Fibroblast of the aortic adventitia (primary cell): ENCODE measurements at regions not wholly inside any gene's neighbourhood (a gene's known extent, or its start where the extent isn't known, plus 50 kb on each side); places are given as distances from the start of the nearest gene placed in this dataset.
"Not testable (repeated sequence)": the region's sequence is repeated elsewhere in the genome, so short reads cannot be mapped to it uniquely, and the experiment has no call there.

Experiments used
- DNase-seq: peaks from one replicate; pipeline ENCODE4 v3.0.0-alpha.2; 2010; ENCODE audit warnings: low read depth
- H3K4me3 ChIP-seq: 2 replicates; pipeline ENCODE4 v1.5.1; 2011; ENCODE audit warnings: low read depth, mild to moderate bottlenecking, control low read depth, low read length, moderate library complexity
- TF ChIP-seq, protein P1 (sequence below): IDR thresholded peaks from 2 replicates; pipeline ENCODE4 v1.5.1; 2011; ENCODE audit warnings: mild to moderate bottlenecking, low read length, control low read depth, inconsistent platforms; ENCODE audit not compliant: insufficient read depth

DNA sequence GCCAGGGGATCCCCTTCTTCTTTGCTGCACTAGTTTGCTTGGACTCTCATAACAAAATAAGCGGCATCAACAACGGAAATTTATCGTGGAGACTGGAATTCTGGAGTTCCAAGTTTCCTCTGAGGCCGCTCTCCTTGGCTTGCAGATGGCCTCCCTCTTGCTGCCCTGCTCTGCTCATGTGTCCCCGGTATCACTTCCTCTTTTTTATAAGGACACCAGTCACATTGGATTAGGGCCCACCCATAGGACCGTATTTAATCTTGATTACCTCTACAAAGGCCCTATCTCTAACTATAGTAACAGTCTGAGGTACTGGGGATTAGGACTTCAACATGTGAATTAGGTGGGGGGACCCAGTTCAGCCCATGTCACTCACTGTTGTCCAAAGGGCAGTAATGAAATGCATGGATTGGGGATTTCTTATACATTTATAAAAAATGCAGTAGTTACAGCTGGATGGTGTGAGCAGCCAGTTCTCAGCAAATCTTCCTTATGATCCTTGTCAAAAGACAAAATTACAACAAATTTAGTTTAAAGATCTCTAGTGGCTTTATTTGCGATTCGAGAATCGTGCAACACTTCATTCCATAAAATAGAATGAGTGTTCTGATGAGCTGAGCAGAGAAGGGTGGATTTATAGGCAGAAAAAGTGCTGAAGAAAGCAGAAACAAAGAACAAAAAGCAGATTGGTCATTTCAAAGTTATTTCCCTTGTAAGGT lies 59.3 kb upstream of the AKAP12 start:
- TF ChIP-seq, protein P1, sequence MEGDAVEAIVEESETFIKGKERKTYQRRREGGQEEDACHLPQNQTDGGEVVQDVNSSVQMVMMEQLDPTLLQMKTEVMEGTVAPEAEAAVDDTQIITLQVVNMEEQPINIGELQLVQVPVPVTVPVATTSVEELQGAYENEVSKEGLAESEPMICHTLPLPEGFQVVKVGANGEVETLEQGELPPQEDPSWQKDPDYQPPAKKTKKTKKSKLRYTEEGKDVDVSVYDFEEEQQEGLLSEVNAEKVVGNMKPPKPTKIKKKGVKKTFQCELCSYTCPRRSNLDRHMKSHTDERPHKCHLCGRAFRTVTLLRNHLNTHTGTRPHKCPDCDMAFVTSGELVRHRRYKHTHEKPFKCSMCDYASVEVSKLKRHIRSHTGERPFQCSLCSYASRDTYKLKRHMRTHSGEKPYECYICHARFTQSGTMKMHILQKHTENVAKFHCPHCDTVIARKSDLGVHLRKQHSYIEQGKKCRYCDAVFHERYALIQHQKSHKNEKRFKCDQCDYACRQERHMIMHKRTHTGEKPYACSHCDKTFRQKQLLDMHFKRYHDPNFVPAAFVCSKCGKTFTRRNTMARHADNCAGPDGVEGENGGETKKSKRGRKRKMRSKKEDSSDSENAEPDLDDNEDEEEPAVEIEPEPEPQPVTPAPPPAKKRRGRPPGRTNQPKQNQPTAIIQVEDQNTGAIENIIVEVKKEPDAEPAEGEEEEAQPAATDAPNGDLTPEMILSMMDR, result no peak
- DNase-seq, result no peak
- H3K4me3 ChIP-seq, result no peak overlapping the region

DNA sequence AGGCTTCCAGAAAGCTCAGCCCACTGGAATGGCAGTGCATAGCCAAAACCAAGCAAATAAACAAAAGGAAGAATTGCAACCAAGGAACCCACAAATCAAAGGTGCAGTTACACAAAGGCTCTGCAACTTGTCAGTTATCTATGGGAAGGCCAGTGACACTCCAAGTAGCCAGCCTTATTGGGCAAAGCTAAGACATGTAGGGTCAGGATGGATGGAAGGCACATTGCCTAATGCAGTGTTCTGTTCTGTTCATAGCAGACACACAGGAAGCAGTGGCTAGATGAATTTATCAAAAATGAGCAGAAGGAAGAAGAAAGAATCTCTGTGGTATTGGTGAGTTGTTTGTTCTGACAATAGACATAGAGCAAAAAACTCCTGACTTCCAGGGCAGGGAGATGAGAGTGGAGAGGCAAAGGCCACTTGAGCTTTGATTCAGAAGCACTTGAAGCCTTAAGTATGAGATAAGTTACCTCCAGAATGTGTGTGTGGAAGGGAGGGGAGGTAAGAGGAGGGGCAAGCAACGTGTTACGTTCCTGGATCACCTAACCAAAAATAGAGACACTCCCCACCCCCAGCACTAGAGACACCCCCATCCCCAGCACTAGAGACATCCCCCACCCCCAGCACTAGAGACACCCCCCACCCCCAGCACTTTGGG lies 57.9 kb upstream of the AKAP12 start:
- TF ChIP-seq, protein P1, result no peak
- H3K4me3 ChIP-seq, result no peak overlapping the region
- DNase-seq, result no peak

DNA sequence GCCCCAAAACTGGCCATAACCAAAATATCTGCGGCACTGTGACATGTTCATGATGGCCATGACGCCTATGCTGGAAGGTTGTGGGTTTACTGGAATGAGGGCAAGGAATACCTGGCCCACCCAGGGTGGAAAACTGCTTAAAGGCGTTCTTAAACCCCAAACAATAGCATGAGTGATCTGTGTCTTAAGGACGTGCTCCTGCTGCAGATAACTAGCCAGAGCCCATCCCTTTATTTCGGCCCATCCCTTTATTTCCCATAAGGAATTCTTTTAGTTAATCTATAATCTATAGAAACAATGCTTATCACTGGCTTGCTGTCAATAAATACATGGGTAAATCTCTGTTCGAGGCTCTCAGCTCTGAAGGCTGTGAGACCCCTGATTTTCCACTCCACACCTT lies 56.8 kb upstream of the AKAP12 start:
- not testable (repeated sequence) for DNase-seq, H3K4me3 ChIP-seq

DNA sequence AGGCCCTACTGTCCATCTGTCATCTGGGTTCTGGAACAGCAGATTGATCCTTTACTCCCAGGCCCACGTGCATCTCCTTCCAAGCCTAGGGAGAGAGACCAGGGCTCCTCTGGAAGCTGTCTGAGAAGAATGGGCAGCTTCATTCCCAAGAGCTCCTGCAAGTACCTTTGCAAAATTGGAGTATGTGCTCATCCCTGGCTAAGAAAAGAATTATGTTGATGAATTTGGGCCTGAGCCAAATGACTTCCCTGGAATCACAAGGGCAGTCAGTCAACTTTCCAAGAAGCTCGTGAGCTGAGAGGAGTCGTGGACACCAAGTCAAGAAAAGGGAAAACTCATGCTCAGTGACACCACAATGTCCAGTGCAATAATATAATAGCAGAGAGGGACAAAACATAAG lies 54.6 kb upstream of the AKAP12 start:
- TF ChIP-seq, protein P1, result no peak
- DNase-seq, result no peak
- H3K4me3 ChIP-seq, result no peak overlapping the region

DNA sequence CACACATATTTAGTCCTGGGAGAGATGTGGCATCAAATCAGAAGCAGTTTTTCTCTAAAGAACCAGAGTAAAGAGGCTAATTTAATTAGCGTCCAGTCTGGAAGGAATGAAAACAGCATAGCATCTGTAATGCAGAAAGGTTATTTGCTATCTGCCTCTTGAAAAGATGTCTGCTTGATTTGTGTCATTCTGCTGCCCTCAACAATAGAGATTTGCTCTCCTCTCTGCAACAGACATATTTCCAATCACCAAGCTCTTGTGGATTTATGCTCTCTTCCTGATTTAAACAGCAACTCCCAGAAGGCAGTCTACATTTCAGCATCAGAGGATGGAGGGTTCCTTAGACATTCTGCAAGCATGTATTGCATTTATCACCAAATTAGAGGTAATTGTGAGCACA lies 53.5 kb upstream of the AKAP12 start:
- DNase-seq, result no peak
- H3K4me3 ChIP-seq, result no peak overlapping the region
- TF ChIP-seq, protein P1, result no peak

DNA sequence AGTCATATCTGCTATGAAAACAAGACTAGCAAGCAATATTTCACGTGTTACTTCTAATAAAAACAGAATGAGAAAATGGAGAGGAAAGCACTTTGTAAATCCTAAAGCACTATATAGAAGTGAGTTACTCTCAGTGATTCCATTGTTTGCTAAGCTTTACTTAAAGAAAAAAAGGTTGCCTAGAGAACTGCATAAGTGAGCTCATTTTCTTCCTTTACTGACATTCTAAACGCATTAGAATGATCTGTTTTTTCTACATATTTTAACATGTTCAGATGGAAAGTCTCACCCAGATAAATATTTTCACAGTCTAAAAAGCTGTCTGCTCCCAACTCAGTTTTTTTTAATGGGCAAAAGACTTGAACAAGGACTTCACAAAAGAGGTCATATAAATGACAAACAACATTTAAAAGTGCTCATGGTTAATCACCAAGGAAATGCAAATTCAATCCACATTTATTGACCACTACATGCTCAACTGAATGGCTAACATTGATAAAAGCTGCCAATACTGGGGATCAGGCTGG lies 52.9 kb upstream of the AKAP12 start:
- TF ChIP-seq, protein P1, result no peak
- H3K4me3 ChIP-seq, result no peak overlapping the region
- no peak for DNase-seq
